Immature natural killer cell (primary cell): ENCODE measurements at regions not wholly inside any gene's neighbourhood (a gene's known extent, or its start where the extent isn't known, plus 50 kb on each side); places are given as distances from the start of the nearest gene placed in this dataset.

ENCODE experiments used
- DNase-seq, 3 donors: peaks; one replicate each; pipeline ENCODE4 v3.0.0; 2022; ENCODE audit warnings: mixed read lengths in 1 of 3
- H3K27ac Mint-ChIP-seq, 6 donors: one replicate each; pipeline ENCODE4 v1.8.0; 2020; ENCODE audit warnings: mixed read lengths in 6 of 6, mild to moderate bottlenecking in 5 of 6, inconsistent platforms in 4 of 6, moderate library complexity in 3 of 6
- H3K27me3 Mint-ChIP-seq, 3 donors: one replicate each; pipeline ENCODE4 v1.8.0; 2020 to 2021; ENCODE audit warnings: low read depth in 3 of 3, mild to moderate bottlenecking in 3 of 3, mixed read lengths in 3 of 3, moderate library complexity in 3 of 3, inconsistent platforms in 1 of 3
- H3K36me3 Mint-ChIP-seq, 3 donors: one replicate each; pipeline ENCODE4 v1.8.0; 2020; ENCODE audit warnings: mixed read lengths in 3 of 3, inconsistent platforms in 2 of 3, mild to moderate bottlenecking in 2 of 3
- H3K4me1 Mint-ChIP-seq, 2 donors: one replicate each; pipeline ENCODE4 v1.8.0; 2020; ENCODE audit warnings: inconsistent platforms in 2 of 2, mild to moderate bottlenecking in 2 of 2, mixed read lengths in 2 of 2, moderate library complexity in 1 of 2
- H3K4me3 Mint-ChIP-seq, 5 donors: one replicate each; pipeline ENCODE4 v1.8.0; 2020; ENCODE audit warnings: mild to moderate bottlenecking in 5 of 5, mixed read lengths in 5 of 5, inconsistent platforms in 3 of 5, moderate library complexity in 3 of 5
- H3K9me3 Mint-ChIP-seq, 6 donors: one replicate each; pipeline ENCODE4 v1.8.0; 2020; ENCODE audit warnings: mild to moderate bottlenecking in 6 of 6, mixed read lengths in 6 of 6, inconsistent platforms in 4 of 6, moderate library complexity in 3 of 6

GRCh38 chr3:178386880-178387279 lies 149.4 kb upstream of the KCNMB2 start:
- H3K4me1 Mint-ChIP-seq: no peaks in the 10 kb centered on the region
- no peak overlapping the region for H3K4me3 Mint-ChIP-seq
- peaks cover 0 to 3% (median 2%) of the 10 kb centered on the region in 3 donors for H3K27me3 Mint-ChIP-seq
- DNase-seq: no peak
- no peaks in the 10 kb centered on the region for H3K36me3 Mint-ChIP-seq
- no peak overlapping the region for H3K27ac Mint-ChIP-seq
- H3K9me3 Mint-ChIP-seq: no peaks in the 10 kb centered on the region

DNA sequence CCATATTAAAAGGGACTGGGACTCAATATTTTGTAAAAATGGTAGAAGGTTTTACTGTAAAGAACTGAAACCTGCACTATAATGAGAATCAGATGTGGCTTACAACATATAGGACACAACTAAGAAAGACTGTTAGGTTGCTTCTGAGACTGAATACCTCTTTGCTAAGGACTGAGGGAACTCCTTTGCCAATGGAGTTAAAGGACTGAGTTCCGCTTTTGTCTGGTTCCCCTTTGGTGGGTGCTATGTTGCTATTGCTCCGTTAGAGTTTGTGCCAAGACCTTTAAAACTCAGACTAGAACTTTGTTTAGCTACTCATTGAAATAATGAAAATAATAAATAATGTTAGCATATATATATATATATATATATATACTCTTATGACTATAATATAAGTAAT lies 147.8 kb upstream of the KCNMB2 start:
- Mint-ChIP-seq H3K4me3 (no peak overlapping the region), H3K27ac (no peak overlapping the region), H3K9me3 (no peaks in the 10 kb centered on the region), H3K36me3 (no peaks in the 10 kb centered on the region), H3K27me3 (peaks cover 0 to 2% (median 0%) of the 10 kb centered on the region in 3 donors), H3K4me1 (no peaks in the 10 kb centered on the region)
- DNase-seq: no peak

GRCh38 chr3:178389258-178389657 lies 147.0 kb upstream of the KCNMB2 start:
- no peak for DNase-seq
- no peaks in the 10 kb centered on the region for H3K4me1 Mint-ChIP-seq
- H3K27ac Mint-ChIP-seq: no peak overlapping the region
- no peaks in the 10 kb centered on the region for H3K9me3 Mint-ChIP-seq
- no peaks in the 10 kb centered on the region for H3K36me3 Mint-ChIP-seq
- H3K27me3 Mint-ChIP-seq: peaks cover 0 to 4% (median 0%) of the 10 kb centered on the region in 3 donors
- no peak overlapping the region for H3K4me3 Mint-ChIP-seq

DNA sequence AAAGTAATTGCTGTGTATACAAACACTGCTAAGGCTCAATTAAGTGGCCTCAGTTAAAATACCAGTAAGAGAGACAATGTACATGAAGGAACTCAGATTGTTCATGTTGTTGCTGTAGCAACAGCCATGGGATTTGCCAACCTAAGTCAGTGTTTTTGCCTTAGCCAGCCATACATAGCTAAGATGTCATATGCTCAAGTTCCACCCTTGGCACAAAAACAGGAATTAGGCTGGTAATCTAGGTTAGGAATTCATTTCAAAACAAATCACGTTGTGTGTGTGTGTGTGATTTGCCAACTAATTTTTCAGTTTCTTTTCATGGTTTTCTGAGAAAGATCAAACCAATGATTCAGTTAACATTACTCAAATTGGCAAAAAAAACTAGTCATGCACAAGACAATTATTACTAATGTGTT lies 143.7 kb upstream of the KCNMB2 start:
- no peaks in the 10 kb centered on the region for H3K9me3 Mint-ChIP-seq
- H3K36me3 Mint-ChIP-seq: no peaks in the 10 kb centered on the region
- H3K27ac Mint-ChIP-seq: no peak overlapping the region
- no peak for DNase-seq
- H3K4me3 Mint-ChIP-seq: no peak overlapping the region
- H3K27me3 Mint-ChIP-seq: peaks cover 0 to 5% (median 2%) of the 10 kb centered on the region in 3 donors
- no peaks in the 10 kb centered on the region for H3K4me1 Mint-ChIP-seq

GRCh38 chr3:178393146-178393545 lies 143.1 kb upstream of the KCNMB2 start:
- DNase-seq: no peak
- H3K36me3 Mint-ChIP-seq: no peaks in the 10 kb centered on the region
- H3K27me3 Mint-ChIP-seq: peaks cover 0 to 5% (median 2%) of the 10 kb centered on the region in 3 donors
- no peak overlapping the region for H3K4me3 Mint-ChIP-seq
- H3K27ac Mint-ChIP-seq: no peak overlapping the region
- no peaks in the 10 kb centered on the region for H3K9me3 Mint-ChIP-seq
- no peaks in the 10 kb centered on the region for H3K4me1 Mint-ChIP-seq

GRCh38 chr3:178393824-178394223 lies 142.4 kb upstream of the KCNMB2 start:
- no peaks in the 10 kb centered on the region for H3K9me3 Mint-ChIP-seq
- H3K4me3 Mint-ChIP-seq: no peak overlapping the region
- no peak overlapping the region for H3K27ac Mint-ChIP-seq
- no peaks in the 10 kb centered on the region for H3K4me1 Mint-ChIP-seq
- no peak for DNase-seq
- no peaks in the 10 kb centered on the region for H3K36me3 Mint-ChIP-seq
- peaks cover 2 to 6% (median 5%) of the 10 kb centered on the region in 3 donors for H3K27me3 Mint-ChIP-seq

- Mint-ChIP-seq H3K27ac (no peak overlapping the region), H3K4me1 (no peaks in the 10 kb centered on the region), H3K4me3 (no peak overlapping the region), H3K9me3 (no peaks in the 10 kb centered on the region), H3K36me3 (no peaks in the 10 kb centered on the region), H3K27me3 (peaks cover 3 to 6% (median 5%) of the 10 kb centered on the region in 3 donors)
- no peak for DNase-seq
Observed at GRCh38 chr3:178396318-178396717, 139.9 kb upstream of the KCNMB2 start.

DNA sequence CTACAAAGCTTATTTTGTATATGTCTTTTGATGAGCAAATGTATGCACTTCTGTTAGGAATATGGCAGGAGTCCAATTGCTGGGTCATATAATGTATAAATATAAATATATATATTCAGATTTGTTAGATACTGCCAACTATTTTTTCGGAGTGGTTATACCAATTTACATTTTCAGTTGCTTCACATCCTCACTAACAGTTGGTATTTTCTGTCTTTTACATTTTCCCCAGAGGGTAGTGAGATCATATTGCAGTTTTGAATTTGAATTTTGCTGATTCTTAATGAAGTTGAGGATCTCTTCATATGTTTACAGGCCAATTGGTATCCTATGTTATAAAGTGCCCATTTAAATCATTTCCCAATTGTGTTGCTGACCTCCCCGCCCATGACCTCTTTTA lies 139.0 kb upstream of the KCNMB2 start:
- Mint-ChIP-seq H3K4me1 (no peaks in the 10 kb centered on the region), H3K36me3 (no peaks in the 10 kb centered on the region)

DNA sequence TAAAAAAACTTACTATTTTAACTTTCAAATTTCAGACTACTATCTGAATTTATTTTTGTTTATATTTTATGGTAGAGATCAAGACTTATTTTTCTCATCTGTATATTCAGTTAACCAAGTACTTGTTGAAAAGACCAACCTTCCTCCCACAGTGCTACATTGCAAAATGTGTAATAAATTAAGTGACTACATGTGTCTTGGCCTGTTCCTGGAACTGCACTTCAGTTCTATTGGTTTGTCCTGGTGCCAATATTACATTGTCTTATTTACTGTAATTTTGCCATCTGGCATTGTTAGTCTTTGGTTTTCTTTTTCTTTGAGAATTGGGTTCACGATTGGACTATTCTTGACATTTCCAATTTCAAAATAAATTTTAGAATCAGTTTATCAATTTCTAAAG lies 138.4 kb upstream of the KCNMB2 start:
- H3K27ac Mint-ChIP-seq: no peak overlapping the region
- H3K9me3 Mint-ChIP-seq: no peaks in the 10 kb centered on the region
- peaks cover 5 to 8% (median 6%) of the 10 kb centered on the region in 3 donors for H3K27me3 Mint-ChIP-seq
- H3K36me3 Mint-ChIP-seq: no peaks in the 10 kb centered on the region
- H3K4me3 Mint-ChIP-seq: no peak overlapping the region
- H3K4me1 Mint-ChIP-seq: no peaks in the 10 kb centered on the region
- DNase-seq: no peak

More for the DNA sequence above, 139.0 kb upstream of the KCNMB2 start:
- no peak for DNase-seq
- no peaks in the 10 kb centered on the region for H3K9me3 Mint-ChIP-seq
- no peak overlapping the region for H3K4me3 Mint-ChIP-seq
- no peak overlapping the region for H3K27ac Mint-ChIP-seq
- peaks cover 5 to 8% (median 6%) of the 10 kb centered on the region in 3 donors for H3K27me3 Mint-ChIP-seq

- Mint-ChIP-seq H3K27ac (no peak overlapping the region), H3K9me3 (peaks cover 0 to 6% (median 0%) of the 10 kb centered on the region in 6 donors), H3K4me3 (no peak overlapping the region), H3K27me3 (peaks cover 4 to 8% (median 7%) of the 10 kb centered on the region in 3 donors), H3K36me3 (no peaks in the 10 kb centered on the region), H3K4me1 (no peaks in the 10 kb centered on the region)
- DNase-seq: no peak
Observed at GRCh38 chr3:178404961-178405360, 131.3 kb upstream of the KCNMB2 start.

GRCh38 chr3:178405531-178405930 lies 130.7 kb upstream of the KCNMB2 start:
- Mint-ChIP-seq H3K4me3 (no peak overlapping the region), H3K4me1 (no peaks in the 10 kb centered on the region), H3K27me3 (peaks cover 2 to 10% (median 7%) of the 10 kb centered on the region in 3 donors), H3K36me3 (no peaks in the 10 kb centered on the region), H3K27ac (no peak overlapping the region), H3K9me3 (peaks cover 0 to 6% (median 0%) of the 10 kb centered on the region in 6 donors)
- DNase-seq: no peak

DNA sequence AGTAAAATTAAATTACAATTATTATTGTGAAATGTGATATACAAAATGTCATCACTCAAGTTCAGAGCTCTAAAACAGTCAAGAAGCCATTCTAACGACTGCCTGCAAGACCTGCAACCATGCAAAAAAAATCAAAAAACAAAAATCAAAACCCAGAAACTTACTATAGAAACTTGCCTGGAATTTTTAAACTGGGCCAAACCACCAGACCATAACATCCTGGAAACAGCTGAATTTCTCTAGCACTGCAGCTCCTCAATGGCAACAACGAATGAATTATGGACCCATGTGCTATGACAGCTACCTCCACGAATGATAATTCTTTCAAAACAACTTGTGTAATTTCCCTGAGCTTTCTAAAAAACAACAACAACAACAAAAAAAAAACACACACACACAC lies 130.0 kb upstream of the KCNMB2 start:
- Mint-ChIP-seq H3K36me3 (no peaks in the 10 kb centered on the region), H3K4me1 (no peaks in the 10 kb centered on the region), H3K27ac (no peak overlapping the region), H3K9me3 (peaks cover 0 to 6% (median 0%) of the 10 kb centered on the region in 6 donors), H3K4me3 (no peak overlapping the region), H3K27me3 (peaks cover 2 to 10% (median 7%) of the 10 kb centered on the region in 3 donors)
- DNase-seq: no peak

DNA sequence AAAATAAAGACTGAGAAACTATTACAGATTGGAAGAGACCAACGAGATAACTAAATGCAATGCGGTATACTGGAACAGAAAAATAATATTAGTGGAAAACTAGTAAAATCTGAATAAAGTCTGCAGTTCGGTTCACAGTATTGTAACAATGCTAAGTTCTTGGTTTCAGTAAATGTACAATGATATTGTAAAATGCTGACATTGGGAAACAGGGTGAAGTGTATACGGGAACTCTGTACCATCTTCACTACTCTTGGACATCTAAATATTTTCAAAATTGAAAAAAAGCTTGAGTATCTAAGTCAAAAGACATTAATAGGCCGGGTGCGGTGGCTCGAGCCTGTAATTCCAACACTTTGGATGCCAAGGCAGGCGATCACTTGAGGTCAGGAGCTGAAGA lies 120.9 kb upstream of the KCNMB2 start:
- no peaks in the 10 kb centered on the region for H3K4me1 Mint-ChIP-seq
- no peaks in the 10 kb centered on the region for H3K36me3 Mint-ChIP-seq
- DNase-seq: no peak
- no peaks in the 10 kb centered on the region for H3K9me3 Mint-ChIP-seq
- H3K4me3 Mint-ChIP-seq: no peak overlapping the region
- no peak overlapping the region for H3K27ac Mint-ChIP-seq
- H3K27me3 Mint-ChIP-seq: peaks cover 0 to 2% (median 2%) of the 10 kb centered on the region in 3 donors

DNA sequence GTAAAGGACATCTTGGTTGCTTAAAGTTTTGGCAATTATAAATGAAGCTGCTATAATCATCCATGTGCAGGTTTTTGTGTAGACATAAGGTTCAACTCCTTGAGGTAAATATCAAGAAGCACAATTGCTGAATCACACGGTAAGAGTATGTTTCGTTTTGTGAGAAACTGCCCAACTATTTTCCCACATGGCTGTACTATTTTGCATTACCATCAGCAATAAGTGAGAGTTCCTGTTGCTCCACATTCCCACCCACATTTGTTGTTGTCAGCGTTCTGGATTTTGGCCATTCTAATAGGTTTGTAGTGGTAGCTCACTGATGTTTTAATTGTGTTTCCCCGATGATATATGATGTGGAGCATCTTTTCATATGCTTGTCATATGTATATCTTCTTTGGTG lies 118.5 kb upstream of the KCNMB2 start:
- DNase-seq: no peak
- Mint-ChIP-seq H3K36me3 (no peaks in the 10 kb centered on the region), H3K4me1 (no peaks in the 10 kb centered on the region), H3K27me3 (peaks cover 0 to 3% (median 2%) of the 10 kb centered on the region in 3 donors), H3K27ac (no peak overlapping the region), H3K4me3 (no peak overlapping the region), H3K9me3 (no peaks in the 10 kb centered on the region)

DNA sequence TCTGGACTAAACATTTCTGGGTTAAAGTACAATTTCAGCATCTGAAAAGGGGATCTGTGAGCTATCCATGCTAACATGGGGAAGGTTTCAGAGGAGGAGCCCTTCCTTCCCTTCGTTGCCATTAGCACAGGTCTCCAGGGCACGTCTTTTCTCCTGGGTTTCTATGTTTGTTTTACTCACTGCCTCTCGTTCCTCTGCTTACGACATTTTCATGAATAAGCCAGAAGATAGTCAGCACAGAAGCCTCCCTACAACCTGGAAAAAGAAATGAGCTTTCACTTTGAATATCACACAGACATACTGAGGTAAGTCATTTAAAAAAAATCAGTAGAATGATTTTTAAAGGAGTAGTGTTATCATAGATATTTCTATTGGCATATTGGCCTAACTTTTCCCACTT lies 117.2 kb upstream of the KCNMB2 start:
- Mint-ChIP-seq H3K27ac (no peak overlapping the region), H3K9me3 (peaks cover 0 to 2% (median 0%) of the 10 kb centered on the region in 6 donors), H3K4me3 (no peak overlapping the region), H3K4me1 (no peaks in the 10 kb centered on the region), H3K27me3 (peaks cover 0 to 4% (median 2%) of the 10 kb centered on the region in 3 donors), H3K36me3 (no peaks in the 10 kb centered on the region)
- no peak for DNase-seq
